GM12875 (cell line): ENCODE measurements at regions not wholly inside any gene's neighbourhood (a gene's known extent, or its start where the extent isn't known, plus 50 kb on each side); places are given as distances from the start of the nearest gene placed in this dataset.

ENCODE experiments used
- H3K4me3 ChIP-seq: one replicate; pipeline ENCODE4 v1.5.1; 2011; ENCODE audit warnings: low read depth, low read length, control low read depth
- TF ChIP-seq, protein P1 (sequence below): IDR thresholded peaks from 2 replicates; pipeline ENCODE4 v1.5.1; 2011; ENCODE audit warnings: low read depth, mild to moderate bottlenecking, control low read depth, inconsistent platforms, low read length, moderate library complexity, borderline replicate concordance; ENCODE audit not compliant: insufficient read depth

DNA sequence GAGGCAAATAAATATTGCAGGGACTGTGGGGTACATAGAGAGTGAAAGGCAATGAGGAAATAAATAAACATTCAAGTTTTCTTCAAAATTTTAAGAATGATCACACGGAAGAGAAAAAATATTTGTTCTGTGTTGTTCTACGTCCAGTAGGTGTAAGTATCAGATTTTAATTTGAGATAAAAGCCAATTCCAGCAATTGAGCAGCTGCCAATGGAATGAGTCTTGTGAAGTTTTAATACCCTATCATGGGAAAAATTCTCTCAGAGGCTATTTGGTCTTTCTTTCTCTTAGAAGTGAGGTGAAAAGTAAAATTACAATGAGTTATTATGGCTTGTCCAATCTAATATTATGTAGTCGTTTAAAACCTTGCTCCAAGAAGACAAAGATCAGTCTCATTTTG, 195.7 kb upstream of the CITED2 start:
- H3K4me3 ChIP-seq = no peak overlapping the region
- TF ChIP-seq, protein P1, sequence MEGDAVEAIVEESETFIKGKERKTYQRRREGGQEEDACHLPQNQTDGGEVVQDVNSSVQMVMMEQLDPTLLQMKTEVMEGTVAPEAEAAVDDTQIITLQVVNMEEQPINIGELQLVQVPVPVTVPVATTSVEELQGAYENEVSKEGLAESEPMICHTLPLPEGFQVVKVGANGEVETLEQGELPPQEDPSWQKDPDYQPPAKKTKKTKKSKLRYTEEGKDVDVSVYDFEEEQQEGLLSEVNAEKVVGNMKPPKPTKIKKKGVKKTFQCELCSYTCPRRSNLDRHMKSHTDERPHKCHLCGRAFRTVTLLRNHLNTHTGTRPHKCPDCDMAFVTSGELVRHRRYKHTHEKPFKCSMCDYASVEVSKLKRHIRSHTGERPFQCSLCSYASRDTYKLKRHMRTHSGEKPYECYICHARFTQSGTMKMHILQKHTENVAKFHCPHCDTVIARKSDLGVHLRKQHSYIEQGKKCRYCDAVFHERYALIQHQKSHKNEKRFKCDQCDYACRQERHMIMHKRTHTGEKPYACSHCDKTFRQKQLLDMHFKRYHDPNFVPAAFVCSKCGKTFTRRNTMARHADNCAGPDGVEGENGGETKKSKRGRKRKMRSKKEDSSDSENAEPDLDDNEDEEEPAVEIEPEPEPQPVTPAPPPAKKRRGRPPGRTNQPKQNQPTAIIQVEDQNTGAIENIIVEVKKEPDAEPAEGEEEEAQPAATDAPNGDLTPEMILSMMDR = no peak

DNA sequence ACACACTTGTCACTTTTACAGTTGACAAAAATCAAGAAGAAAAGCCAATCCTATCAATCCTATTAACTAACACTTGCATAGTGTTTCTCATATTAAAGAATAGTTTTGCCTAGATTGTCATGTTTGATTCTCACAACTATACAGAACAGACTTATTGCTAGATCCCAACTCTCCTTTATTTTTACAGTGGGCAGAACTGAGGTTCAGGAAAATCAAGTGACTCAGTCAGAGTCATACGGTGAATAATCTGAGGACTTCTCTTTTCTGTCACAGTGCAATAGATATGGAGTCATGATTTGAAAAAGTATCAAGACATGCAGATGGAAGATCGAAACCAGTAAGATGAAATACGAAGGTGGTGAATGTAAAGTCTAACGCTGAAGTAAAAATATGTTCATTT, 195.1 kb upstream of the CITED2 start:
- no peak overlapping the region for H3K4me3 ChIP-seq
- TF ChIP-seq, protein P1 = no peak

DNA sequence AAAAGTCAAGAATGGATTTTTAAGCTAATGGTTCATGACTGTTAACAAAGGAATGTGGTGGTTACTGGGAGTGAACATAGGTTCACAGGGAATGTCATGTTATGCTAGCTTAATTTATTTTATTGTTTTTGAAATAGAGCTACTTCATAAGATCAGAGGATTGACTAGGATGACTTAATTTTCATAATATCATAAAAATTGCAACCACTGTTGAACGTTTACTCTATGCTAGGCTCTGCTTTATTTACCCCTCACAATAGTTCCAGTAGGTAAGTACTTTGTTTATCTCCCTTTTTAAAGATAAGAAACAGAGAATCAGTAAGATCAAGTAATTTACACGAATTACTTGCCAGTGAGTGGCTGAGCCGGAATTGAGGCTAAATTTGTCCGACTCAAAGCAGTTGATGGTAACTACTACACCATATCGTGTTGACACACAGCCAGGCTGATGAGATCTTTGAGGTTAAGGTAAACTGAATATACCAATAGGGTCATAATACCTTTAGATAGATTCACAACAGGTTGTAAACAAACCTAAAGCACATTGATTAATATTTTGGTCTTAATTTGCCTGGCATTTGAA, 194.6 kb upstream of the CITED2 start:
- no peak overlapping the region for H3K4me3 ChIP-seq
- TF ChIP-seq, protein P1 = no peak

GRCh38 chr6:139568151-139568955, 193.9 kb upstream of the CITED2 start:
- H3K4me3 ChIP-seq = no peak overlapping the region
- TF ChIP-seq, protein P1 = no peak

DNA sequence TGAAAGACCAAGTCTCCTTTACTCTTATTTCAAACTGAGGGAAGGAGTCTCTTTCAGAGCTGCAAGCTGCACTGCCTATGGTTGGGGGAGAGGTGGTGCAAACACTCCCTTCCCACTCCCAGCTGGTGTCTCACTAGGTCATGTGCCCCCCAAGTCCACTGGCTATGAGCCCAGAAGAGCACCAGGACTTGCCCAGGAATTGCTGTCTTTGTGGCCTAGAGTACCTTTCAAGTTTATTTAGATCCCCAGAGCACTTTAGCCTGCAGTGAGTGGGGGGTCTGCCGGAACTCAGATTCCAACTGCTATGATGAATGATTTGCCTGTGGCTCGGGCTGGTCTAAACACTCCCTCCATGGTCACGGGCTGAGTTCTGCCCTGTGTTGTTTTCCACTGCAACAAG, 192.6 kb upstream of the CITED2 start:
- H3K4me3 ChIP-seq = no peak overlapping the region

DNA sequence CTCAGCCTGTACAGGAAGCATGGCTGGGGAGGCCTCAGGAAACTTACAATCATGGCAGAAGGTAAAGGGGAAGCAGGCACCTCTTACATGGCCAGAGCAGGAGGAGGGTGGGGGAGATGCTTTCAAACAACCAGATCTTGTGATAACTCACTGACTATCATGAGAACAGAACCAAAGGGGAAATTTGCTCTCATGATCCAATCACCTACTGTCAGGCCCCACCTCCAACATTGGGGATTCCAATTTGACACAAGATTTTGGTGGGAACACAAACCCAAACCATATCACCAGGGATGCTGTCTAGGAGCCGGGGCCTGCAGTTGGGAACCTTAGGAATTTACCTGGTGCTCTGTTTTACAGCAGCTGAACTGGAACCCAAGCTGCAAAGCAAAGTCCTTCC, 191.1 kb upstream of the CITED2 start:
- TF ChIP-seq, protein P1 = no peak
- no peak overlapping the region for H3K4me3 ChIP-seq

More for the DNA sequence above, 192.6 kb upstream of the CITED2 start:
- TF ChIP-seq, protein P1 = no peak

DNA sequence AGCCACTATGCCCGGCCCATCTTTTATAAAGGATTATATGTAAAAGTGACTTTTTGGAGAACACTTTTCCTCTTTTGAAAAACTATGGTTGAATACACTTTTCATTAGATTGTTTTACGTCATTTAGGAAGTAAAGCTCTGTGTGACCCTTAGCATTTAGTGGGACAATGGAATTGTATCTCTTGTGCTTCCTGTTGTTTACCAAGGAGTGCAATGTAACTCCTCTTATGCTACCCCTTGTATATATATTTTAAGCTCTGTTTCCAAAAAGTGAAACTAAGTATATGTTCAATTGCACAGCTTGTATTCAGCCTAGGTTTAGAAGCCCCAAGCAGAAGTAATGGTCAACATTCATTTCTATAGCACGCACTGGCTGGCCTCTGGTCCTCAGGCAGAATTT, 183.1 kb upstream of the CITED2 start:
- H3K4me3 ChIP-seq = no peak overlapping the region
- TF ChIP-seq, protein P1 = no peak
